PC-3 (cell line): ENCODE measurements at regions not wholly inside any gene's neighbourhood (a gene's known extent, or its start where the extent isn't known, plus 50 kb on each side); places are given as distances from the start of the nearest gene placed in this dataset.

Experiments
- EZH2 ChIP-seq: fragments of 300-600 bp; sonication (generic); IDR thresholded peaks from one replicate; pipeline ENCODE4 v1.6.1; 2017; ENCODE audit warnings: antibody characterized with exemption, mild to moderate bottlenecking, low read length; ENCODE audit not compliant: unreplicated experiment
- TF ChIP-seq, protein P1 (sequence below): fragments of 300-600 bp; sonication (generic); conservative IDR thresholded peaks from 2 replicates; pipeline ENCODE4 v1.5.1; 2017; ENCODE audit warnings: antibody characterized with exemption, low read depth, mild to moderate bottlenecking, low read length

DNA sequence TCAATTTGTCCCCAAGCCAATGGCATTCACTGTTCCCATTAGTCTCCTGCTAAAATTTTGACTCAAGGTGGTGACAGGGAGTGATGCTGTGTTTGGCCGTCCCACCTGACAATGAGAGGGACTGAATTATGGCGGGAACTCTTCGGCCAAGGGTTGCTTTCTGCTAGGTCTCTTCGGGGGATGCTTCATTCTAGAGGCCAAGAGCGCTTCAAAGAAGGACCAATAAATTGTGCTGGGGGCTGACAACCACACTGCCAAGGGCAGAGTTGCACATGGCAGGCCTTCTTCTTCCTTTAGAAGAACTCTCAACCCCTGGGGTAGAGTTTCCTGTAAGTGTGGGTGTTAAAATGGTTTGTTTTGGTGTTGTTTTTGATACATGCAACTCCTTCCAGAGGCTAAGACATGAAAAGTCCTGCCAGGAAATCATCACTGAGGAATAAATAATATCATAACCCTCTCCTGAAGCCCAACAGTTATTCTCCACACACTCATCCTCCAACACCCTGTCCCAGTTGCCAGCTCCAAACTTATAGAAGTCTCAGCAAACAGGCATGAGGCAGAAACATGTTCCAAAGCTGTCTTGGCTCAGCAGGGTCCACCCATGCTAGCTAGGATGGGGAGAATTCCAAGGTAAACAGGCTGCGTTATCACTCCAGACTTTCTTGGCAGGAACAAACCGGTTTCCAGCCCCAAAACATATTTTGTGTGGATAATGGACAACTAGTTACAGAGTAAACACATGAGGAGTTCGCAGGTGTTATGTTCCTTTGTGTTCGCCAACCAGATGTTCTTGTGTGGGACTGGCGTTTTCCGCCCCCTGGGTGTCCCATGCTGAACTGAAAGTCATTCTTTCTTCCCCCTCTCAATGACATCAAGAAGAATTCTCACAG is 396.7 kb upstream of the RGMA start:
- no peak for TF ChIP-seq EZH2
- TF ChIP-seq, protein P1, sequence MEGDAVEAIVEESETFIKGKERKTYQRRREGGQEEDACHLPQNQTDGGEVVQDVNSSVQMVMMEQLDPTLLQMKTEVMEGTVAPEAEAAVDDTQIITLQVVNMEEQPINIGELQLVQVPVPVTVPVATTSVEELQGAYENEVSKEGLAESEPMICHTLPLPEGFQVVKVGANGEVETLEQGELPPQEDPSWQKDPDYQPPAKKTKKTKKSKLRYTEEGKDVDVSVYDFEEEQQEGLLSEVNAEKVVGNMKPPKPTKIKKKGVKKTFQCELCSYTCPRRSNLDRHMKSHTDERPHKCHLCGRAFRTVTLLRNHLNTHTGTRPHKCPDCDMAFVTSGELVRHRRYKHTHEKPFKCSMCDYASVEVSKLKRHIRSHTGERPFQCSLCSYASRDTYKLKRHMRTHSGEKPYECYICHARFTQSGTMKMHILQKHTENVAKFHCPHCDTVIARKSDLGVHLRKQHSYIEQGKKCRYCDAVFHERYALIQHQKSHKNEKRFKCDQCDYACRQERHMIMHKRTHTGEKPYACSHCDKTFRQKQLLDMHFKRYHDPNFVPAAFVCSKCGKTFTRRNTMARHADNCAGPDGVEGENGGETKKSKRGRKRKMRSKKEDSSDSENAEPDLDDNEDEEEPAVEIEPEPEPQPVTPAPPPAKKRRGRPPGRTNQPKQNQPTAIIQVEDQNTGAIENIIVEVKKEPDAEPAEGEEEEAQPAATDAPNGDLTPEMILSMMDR: no peak
